Gastroesophageal sphincter (tissue), 4 donors: ENCODE measurements at regions not wholly inside any gene's neighbourhood (a gene's known extent, or its start where the extent isn't known, plus 50 kb on each side); places are given as distances from the start of the nearest gene placed in this dataset.

Source experiments
- ATAC-seq: fragments of 150-250 bp; one replicate; pipeline ENCODE4 v1.9.1; 2016; ENCODE audit warnings: mild to moderate bottlenecking, moderate library complexity
- H3K27ac ChIP-seq, 4 donors: fragments of 200-600 bp; sonication (generic) in 3 of 4; 1 replicate in 3 of 4; 2 replicates in 1 of 4; pipeline ENCODE4 v1.5.1; 2016 to 2019
- H3K27me3 ChIP-seq: fragments of 200-600 bp; sonication (generic); one replicate; pipeline ENCODE4 v1.5.1; 2019
- H3K36me3 ChIP-seq, 2 donors: fragments of 200-600 bp; sonication (generic); one replicate each; pipeline ENCODE4 v1.5.1; 2019; ENCODE audit warnings: control low read depth in 1 of 2
- H3K4me1 ChIP-seq, 3 donors: fragments of 200-600 bp; sonication (generic); 1 replicate in 2 of 3; 2 replicates in 1 of 3; pipeline ENCODE4 v1.5.1; 2016 to 2019; ENCODE audit warnings: control low read depth in 2 of 3
- H3K4me3 ChIP-seq, 2 donors: fragments of 200-600 bp; sonication (generic); one replicate each; pipeline ENCODE4 v1.5.1; 2019; ENCODE audit warnings: mild to moderate bottlenecking in 1 of 2, moderate library complexity in 1 of 2
- H3K9me3 ChIP-seq, 3 donors: fragments of 200-600 bp; sonication (generic); one replicate each; pipeline ENCODE4 v1.5.1; 2017 to 2019; ENCODE audit warnings: control low read depth in 2 of 3
- EP300 ChIP-seq: sonication (generic); formaldehyde crosslinking; IDR thresholded peaks from one replicate; pipeline ENCODE4 v1.6.1; 2017; ENCODE audit warnings: antibody characterized with exemption, mild to moderate bottlenecking
- POLR2A ChIP-seq, 2 donors: fragments of 450-650 bp; IDR thresholded peaks; one replicate each; pipeline ENCODE4 v1.6.1; 2017; ENCODE audit warnings: antibody characterized with exemption in 2 of 2, mild to moderate bottlenecking in 2 of 2, moderate library complexity in 1 of 2
- POLR2AphosphoS5 ChIP-seq: sonication (generic); formaldehyde crosslinking; IDR thresholded peaks from one replicate; pipeline ENCODE4 v1.6.1; 2017; ENCODE audit warnings: antibody characterized with exemption
- WGBS, 2 donors: methylation state at CpG; one replicate each; pipeline ENCODE4 v1.1.5; 2018; ENCODE audit warnings: low coverage in 1 of 2; 5-methylcytosine and 5-hydroxymethylcytosine counted together
- TF ChIP-seq, protein P1 (sequence below), 4 experiments: fragments of 200-600 bp in 2 of 4; fragments of 450-650 bp in 2 of 4; sonication (generic) in 1 of 4; IDR thresholded peaks; one replicate each; pipeline ENCODE4 v1.5.1; 2017 to 2019; ENCODE audit warnings: antibody characterized with exemption in 4 of 4, mild to moderate bottlenecking in 2 of 4, moderate library complexity in 2 of 4

DNA sequence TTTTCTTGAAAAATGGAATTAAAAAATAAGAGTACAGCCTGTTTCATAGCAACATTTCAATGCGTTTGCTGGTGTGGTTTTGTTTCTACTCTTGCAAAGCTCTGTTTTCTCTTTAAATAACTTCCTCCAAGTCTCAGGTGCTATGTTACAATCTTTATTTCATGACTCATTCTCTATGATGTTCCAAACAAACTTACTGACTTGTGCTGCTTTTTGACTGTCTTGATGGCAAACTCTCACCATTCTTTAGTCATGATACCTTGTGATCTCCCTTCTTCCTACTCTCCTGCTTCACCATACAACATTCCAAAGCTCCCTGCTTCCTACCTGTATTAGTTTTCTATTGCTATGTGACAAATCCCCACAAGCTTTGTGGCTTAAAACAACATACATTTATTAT is 166.1 kb downstream of the C11orf91 start:
- H3K4me3 ChIP-seq = no peak overlapping the region
- H3K36me3 ChIP-seq = no peaks in the 10 kb centered on the region
- peaks cover 16% of the 10 kb centered on the region for H3K27me3 ChIP-seq
- TF ChIP-seq, protein P1, sequence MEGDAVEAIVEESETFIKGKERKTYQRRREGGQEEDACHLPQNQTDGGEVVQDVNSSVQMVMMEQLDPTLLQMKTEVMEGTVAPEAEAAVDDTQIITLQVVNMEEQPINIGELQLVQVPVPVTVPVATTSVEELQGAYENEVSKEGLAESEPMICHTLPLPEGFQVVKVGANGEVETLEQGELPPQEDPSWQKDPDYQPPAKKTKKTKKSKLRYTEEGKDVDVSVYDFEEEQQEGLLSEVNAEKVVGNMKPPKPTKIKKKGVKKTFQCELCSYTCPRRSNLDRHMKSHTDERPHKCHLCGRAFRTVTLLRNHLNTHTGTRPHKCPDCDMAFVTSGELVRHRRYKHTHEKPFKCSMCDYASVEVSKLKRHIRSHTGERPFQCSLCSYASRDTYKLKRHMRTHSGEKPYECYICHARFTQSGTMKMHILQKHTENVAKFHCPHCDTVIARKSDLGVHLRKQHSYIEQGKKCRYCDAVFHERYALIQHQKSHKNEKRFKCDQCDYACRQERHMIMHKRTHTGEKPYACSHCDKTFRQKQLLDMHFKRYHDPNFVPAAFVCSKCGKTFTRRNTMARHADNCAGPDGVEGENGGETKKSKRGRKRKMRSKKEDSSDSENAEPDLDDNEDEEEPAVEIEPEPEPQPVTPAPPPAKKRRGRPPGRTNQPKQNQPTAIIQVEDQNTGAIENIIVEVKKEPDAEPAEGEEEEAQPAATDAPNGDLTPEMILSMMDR (IDR thresholded peaks at IDR 0.05) = no peak
- TF ChIP-seq EP300 = no peak
- TF ChIP-seq POLR2AphosphoS5 = no peak
- TF ChIP-seq POLR2A (IDR thresholded peaks at IDR 0.05) = no peak
- H3K27ac ChIP-seq = no peak overlapping the region
- no peaks in the 10 kb centered on the region for H3K4me1 ChIP-seq
- 86 to 94% methylated on average over 1 of the region's 1 CpG for WGBS, 2 donors
- no peak for ATAC-seq
- peaks cover 0 to 7% (median 0%) of the 10 kb centered on the region in 3 donors for H3K9me3 ChIP-seq

DNA sequence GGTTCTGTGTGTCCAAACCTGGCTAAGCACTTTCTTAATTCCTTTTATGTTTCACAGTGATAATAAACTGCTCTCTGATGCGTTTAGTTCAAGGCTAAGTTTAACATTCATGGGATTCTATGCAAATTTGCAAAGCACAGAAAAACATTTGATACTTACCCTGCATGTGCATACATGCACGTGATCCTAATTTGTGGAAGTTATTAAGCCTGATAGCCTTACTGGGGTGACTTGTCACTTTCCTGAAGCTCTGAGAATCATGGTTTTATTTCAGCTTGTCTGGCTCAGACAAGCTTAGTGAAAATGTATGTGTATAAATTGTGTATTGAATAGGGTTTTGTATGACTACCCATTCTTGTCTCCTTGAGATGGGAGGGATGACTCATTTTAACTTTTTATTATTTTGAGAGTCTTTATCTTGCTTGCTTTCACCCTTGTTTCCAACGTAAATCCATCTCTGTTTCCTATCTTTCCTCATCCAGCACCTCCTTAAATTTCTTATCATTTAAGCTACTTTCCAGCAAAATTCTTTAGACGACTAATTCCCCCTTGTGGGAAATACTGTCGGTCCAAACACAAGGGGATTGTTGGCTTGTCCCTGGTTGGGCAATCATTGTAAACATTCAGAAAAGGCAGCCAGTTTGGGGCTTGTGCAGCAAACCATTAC is 167.1 kb downstream of the C11orf91 start:
- H3K4me1 ChIP-seq = no peaks in the 10 kb centered on the region
- peaks cover 16% of the 10 kb centered on the region for H3K27me3 ChIP-seq
- no peak for ATAC-seq
- H3K27ac ChIP-seq = no peak overlapping the region
- TF ChIP-seq, protein P1 (IDR thresholded peaks at IDR 0.05) = no peak
- no peak for TF ChIP-seq POLR2A (IDR thresholded peaks at IDR 0.05)
- H3K36me3 ChIP-seq = no peaks in the 10 kb centered on the region
- peaks cover 0 to 7% (median 0%) of the 10 kb centered on the region in 3 donors for H3K9me3 ChIP-seq
- 34 to 35% methylated on average over 5 of the region's 5 CpGs for WGBS, 2 donors
- no peak overlapping the region for H3K4me3 ChIP-seq

DNA sequence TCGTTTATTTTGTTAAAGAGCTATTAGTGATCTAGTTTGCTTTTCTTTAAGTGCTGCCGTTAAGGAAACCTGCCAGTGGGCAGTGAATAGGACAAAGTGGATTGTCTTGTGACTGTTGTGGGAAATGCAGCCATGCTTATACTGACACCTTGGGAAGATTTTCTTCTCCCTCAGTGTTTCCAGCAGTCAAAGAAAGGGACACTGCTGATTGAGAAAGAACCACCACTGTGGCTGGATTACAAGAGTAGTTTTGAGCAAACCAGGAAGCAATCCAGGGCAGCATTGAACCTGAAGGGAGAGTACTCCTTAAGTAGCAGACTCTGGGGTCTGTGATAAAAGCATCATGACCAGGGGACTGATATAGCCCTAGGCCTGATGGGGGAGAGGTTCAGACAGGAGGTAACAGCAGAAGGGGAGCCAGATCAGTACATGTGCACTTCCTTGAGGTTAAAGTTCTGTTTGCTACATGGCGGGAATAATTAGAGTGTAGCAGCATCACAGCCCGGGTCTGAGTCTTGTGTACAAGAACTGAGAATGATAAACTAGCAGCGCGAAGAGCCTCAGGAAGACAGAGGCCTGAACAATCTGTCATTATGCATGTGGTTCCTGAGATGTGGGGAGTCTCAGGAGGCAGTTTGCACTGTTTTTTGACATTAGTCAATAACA is 167.8 kb downstream of the C11orf91 start:
- peaks cover 0 to 11% (median 0%) of the 10 kb centered on the region in 3 donors for H3K9me3 ChIP-seq
- no peaks in the 10 kb centered on the region for H3K4me1 ChIP-seq
- WGBS, 2 donors = 43 to 63% methylated on average over 5 to 6 of the region's 6 CpGs
- no peak overlapping the region for H3K4me3 ChIP-seq
- no peak for ATAC-seq
- H3K27me3 ChIP-seq = peaks cover 16% of the 10 kb centered on the region
- TF ChIP-seq POLR2A (IDR thresholded peaks at IDR 0.05) (no peak), EP300 (no peak), POLR2AphosphoS5 (no peak)
- TF ChIP-seq, protein P1 (IDR thresholded peaks at IDR 0.05) = no peak
- H3K36me3 ChIP-seq = no peaks in the 10 kb centered on the region
- no peak overlapping the region for H3K27ac ChIP-seq

DNA sequence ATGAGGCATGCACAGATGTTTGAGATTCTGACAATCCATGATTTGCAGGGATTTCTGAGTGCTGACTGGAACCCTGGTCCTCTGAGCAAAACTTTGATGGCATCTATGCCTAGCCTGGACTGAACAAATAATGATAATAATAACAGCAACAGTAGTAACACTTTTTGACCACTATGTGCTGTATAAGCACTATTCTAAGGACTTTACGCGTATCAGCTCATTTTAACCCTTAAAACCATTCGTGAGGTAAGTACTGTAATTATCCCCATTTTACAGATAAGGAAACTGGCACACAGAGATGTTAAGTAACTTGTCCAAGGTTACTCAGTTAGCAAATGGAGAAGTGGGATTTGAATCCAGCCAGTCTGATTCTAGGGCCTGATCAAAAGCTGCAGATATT is 168.4 kb downstream of the C11orf91 start:
- no peak for ATAC-seq
- H3K27ac ChIP-seq = no peak overlapping the region
- no peaks in the 10 kb centered on the region for H3K4me1 ChIP-seq
- no peaks in the 10 kb centered on the region for H3K36me3 ChIP-seq
- H3K4me3 ChIP-seq = no peak overlapping the region
- 81 to 86% methylated on average over 3 of the region's 3 CpGs for WGBS, 2 donors
- peaks cover 16% of the 10 kb centered on the region for H3K27me3 ChIP-seq
- TF ChIP-seq POLR2A (IDR thresholded peaks at IDR 0.05) = no peak
- TF ChIP-seq POLR2AphosphoS5 = no peak
- TF ChIP-seq, protein P1 (IDR thresholded peaks at IDR 0.05) = no peak
- TF ChIP-seq EP300 = no peak
- H3K9me3 ChIP-seq = peaks cover 0 to 17% (median 0%) of the 10 kb centered on the region in 3 donors

DNA sequence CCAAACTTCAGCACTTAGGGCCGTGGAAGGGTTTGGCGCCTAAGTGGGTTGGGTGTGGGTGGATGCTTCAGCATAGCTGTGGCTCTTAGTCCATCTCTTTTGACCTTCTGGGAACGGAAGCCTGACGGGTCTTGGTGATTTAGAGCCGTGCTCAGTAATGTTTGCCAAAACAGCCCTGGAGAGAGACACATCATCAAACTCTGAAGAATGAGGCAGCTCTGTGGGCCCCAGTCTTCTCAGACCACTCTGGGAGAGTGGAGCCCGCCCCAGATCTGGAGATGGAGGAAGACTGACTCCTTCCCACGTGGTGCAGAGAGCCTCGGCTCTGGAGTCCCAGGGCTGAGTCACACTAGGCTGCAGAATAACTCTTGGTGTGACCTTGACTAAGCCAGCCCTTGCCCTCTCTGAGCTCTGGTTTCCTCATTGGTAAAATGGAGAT is 168.9 kb downstream of the C11orf91 start:
- peaks cover 0 to 22% (median 0%) of the 10 kb centered on the region in 3 donors for H3K9me3 ChIP-seq
- H3K36me3 ChIP-seq = no peaks in the 10 kb centered on the region
- H3K27ac ChIP-seq = no peak overlapping the region
- ATAC-seq = no peak
- H3K4me1 ChIP-seq = no peaks in the 10 kb centered on the region
- no peak overlapping the region for H3K4me3 ChIP-seq
- TF ChIP-seq POLR2A (IDR thresholded peaks at IDR 0.05) (no peak), POLR2AphosphoS5 (no peak), EP300 (no peak)
- TF ChIP-seq, protein P1 (IDR thresholded peaks at IDR 0.05) = no peak
- H3K27me3 ChIP-seq = peaks cover 15% of the 10 kb centered on the region
- 70% methylated on average over 2 of the region's 8 CpGs; no CpG with 5 or more reads in 1 of the 2 donors for WGBS, 2 donors
